K562 (cell line): ENCODE measurements at regions not wholly inside any gene's neighbourhood (a gene's known extent, or its start where the extent isn't known, plus 50 kb on each side); places are given as distances from the start of the nearest gene placed in this dataset.

ENCODE experiments used
- ASH1L ChIP-seq: fragments of 450-650 bp; IDR thresholded peaks from 2 replicates; pipeline ENCODE4 v1.6.1; 2018; ENCODE audit warnings: borderline replicate concordance, mild to moderate bottlenecking, low read depth; ENCODE audit not compliant: partially characterized antibody
- CC2D1A ChIP-seq: fragments of 450-650 bp; IDR thresholded peaks from 2 replicates; pipeline ENCODE4 v1.6.1; 2017; ENCODE audit warnings: mild to moderate bottlenecking
- DLX4 ChIP-seq: fragments of 250-450 bp; sonication (Bioruptor Pico); IDR thresholded peaks from 2 replicates; pipeline ENCODE4 v1.6.1; 2021; ENCODE audit warnings: mild to moderate bottlenecking
- ETS2 ChIP-seq: IDR thresholded peaks from 2 replicates; pipeline ENCODE4 v1.6.1; 2016; ENCODE audit warnings: borderline replicate concordance, missing genetic modification characterization, mild to moderate bottlenecking, moderate library complexity, missing compliant biosample characterization; ENCODE audit not compliant: poor library complexity, severe bottlenecking
- IRF2 ChIP-seq: sonication (generic); formaldehyde crosslinking; IDR thresholded peaks from 2 replicates; pipeline ENCODE4 v1.8.1; 2022; ENCODE audit warnings: mild to moderate bottlenecking, missing genetic modification reagents
- MECOM ChIP-seq: fragments of 250-450 bp; sonication (Bioruptor Pico); IDR thresholded peaks from 2 replicates; pipeline ENCODE4 v1.8.0; 2022; ENCODE audit warnings: inconsistent platforms
- MGA ChIP-seq: fragments of 450-650 bp; IDR thresholded peaks from 2 replicates; pipeline ENCODE4 v1.6.1; 2016; ENCODE audit warnings: mild to moderate bottlenecking, moderate library complexity
- NFIX ChIP-seq: fragments of 250-450 bp; sonication (Bioruptor Pico); IDR thresholded peaks from 2 replicates; pipeline ENCODE4 v1.4.0; 2020; ENCODE audit warnings: low read depth, mild to moderate bottlenecking, moderate library complexity
- PHF8 ChIP-seq: fragments of 200-600 bp; sonication (generic); IDR thresholded peaks from 2 replicates; pipeline ENCODE4 v1.6.1; 2012; ENCODE audit warnings: mixed run types, mild to moderate bottlenecking, inconsistent platforms, low read length, moderate library complexity, borderline replicate concordance
- SAFB ChIP-seq: fragments of 200-400 bp; formaldehyde crosslinking; IDR thresholded peaks from 2 replicates; pipeline ENCODE4 v1.6.1; 2017; ENCODE audit warnings: low read depth, low read length, borderline replicate concordance
- SRSF1 ChIP-seq: fragments of 200-400 bp; formaldehyde crosslinking; IDR thresholded peaks from 2 replicates; pipeline ENCODE4 v1.6.1; 2017; ENCODE audit warnings: mild to moderate bottlenecking, low read depth, low read length, moderate library complexity
- STAG1 ChIP-seq: sonication (generic); formaldehyde crosslinking; IDR thresholded peaks from 2 replicates; pipeline ENCODE4 v1.5.0; 2020; ENCODE audit warnings: missing genetic modification reagents, borderline replicate concordance
- ZNF347 ChIP-seq: fragments of 450-650 bp; formaldehyde crosslinking; IDR thresholded peaks from 2 replicates; pipeline ENCODE4 v1.4.0; 2020; ENCODE audit warnings: low read depth, mild to moderate bottlenecking, moderate library complexity
- ZNF764 ChIP-seq: fragments of 250-450 bp; sonication (Bioruptor Pico); IDR thresholded peaks from 2 replicates; pipeline ENCODE4 v1.4.0; 2020; ENCODE audit warnings: low read depth, mild to moderate bottlenecking, moderate library complexity
- TF ChIP-seq, protein P1 (sequence below): sonication (generic); formaldehyde crosslinking; IDR thresholded peaks from 2 replicates; pipeline ENCODE4 v1.8.1; 2023; ENCODE audit warnings: mild to moderate bottlenecking, missing genetic modification reagents

GRCh38 chr5:71924980-71925379 lies 182.3 kb upstream of the MAP1B start (continued):
- TF ChIP-seq MGA (no peak), MECOM (no peak), SRSF1 (no peak), NFIX (CRISPR knock-in tag) (no peak), SAFB (no peak), PHF8 (no peak), ASH1L (no peak), ZNF764 (no peak), DLX4 (CRISPR knock-in tag) (no peak), CC2D1A (no peak), ZNF347 (CRISPR knock-in tag) (no peak), IRF2 (CRISPR knock-in tag) (no peak), ETS2 (tag) (no peak), STAG1 (CRISPR knock-in tag) (no peak)
- TF ChIP-seq, protein P1, sequence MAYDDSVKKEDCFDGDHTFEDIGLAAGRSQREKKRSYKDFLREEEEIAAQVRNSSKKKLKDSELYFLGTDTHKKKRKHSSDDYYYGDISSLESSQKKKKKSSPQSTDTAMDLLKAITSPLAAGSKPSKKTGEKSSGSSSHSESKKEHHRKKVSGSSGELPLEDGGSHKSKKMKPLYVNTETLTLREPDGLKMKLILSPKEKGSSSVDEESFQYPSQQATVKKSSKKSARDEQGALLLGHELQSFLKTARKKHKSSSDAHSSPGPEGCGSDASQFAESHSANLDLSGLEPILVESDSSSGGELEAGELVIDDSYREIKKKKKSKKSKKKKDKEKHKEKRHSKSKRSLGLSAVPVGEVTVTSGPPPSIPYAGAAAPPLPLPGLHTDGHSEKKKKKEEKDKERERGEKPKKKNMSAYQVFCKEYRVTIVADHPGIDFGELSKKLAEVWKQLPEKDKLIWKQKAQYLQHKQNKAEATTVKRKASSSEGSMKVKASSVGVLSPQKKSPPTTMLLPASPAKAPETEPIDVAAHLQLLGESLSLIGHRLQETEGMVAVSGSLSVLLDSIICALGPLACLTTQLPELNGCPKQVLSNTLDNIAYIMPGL (CRISPR knock-in tag), result no peak
